ENCODE measurements at regions not wholly inside any gene's neighbourhood (a gene's known extent, or its start where the extent isn't known, plus 50 kb on each side); places are given as distances from the start of the nearest gene placed in this dataset.

- TF ChIP-seq CTCF (IDR thresholded peaks at IDR 0.05; ENCODE audit: borderline replicate concordance, extremely low read depth, low read length, poor library complexity, severe bottlenecking) (no peak), EZH2 (IDR thresholded peaks at IDR 0.05; ENCODE audit: borderline replicate concordance, low read depth, low read length, severe bottlenecking) (no peak)
- Histone ChIP-seq H3K4me2 (ENCODE audit: insufficient read depth, low read length) (no peak overlapping the region), H3K9me3 (ENCODE audit: insufficient read depth, low read length, severe bottlenecking) (no peaks in the 10 kb centered on the region), H4K20me1 (ENCODE audit: insufficient read depth, low read length) (no peaks in the 10 kb centered on the region), H2AFZ (ENCODE audit: low read depth, low read length) (no peak overlapping the region), H3K4me1 (ENCODE audit: insufficient read depth, low read length) (no peaks in the 10 kb centered on the region; the same call in 1 of the 2 replicates), H3K36me3 (ENCODE audit: insufficient read depth, low read length) (no peaks in the 10 kb centered on the region), H3K27ac (ENCODE audit: low read length) (no peak overlapping the region), H3K9ac (ENCODE audit: low read depth, low read length) (no peak overlapping the region), H3K4me3 (ENCODE audit: low read depth in 1 of 2, low read length in 2 of 2) (no peak overlapping the region), H3K79me2 (ENCODE audit: insufficient read depth, low read length) (no peaks in the 10 kb centered on the region), H3K27me3 (ENCODE audit: insufficient read depth, low read length, poor library complexity) (no peaks in the 10 kb centered on the region)
- DNase-seq, result no peak
- peak; percentile 37; the same call in 1 of the 3 replicates for ATAC-seq (ENCODE audit: insufficient read depth, low read depth)
These were observed 266.6 kb downstream of the PIK3R1 start for GRCh38 chr5:68482199-68482598.

GRCh38 chr5:68484307-68485068 lies 268.9 kb downstream of the PIK3R1 start:
- H2AFZ ChIP-seq (ENCODE audit: low read depth, low read length), result no peak overlapping the region
- H3K79me2 ChIP-seq (ENCODE audit: insufficient read depth, low read length), result no peaks in the 10 kb centered on the region
- H3K9me3 ChIP-seq (ENCODE audit: insufficient read depth, low read length, severe bottlenecking), result peaks cover 4% of the 10 kb centered on the region
- H3K27ac ChIP-seq (ENCODE audit: low read length), result no peak overlapping the region
- ATAC-seq (ENCODE audit: insufficient read depth, low read depth) (no peak), DNase-seq (no peak)
- H3K4me2 ChIP-seq (ENCODE audit: insufficient read depth, low read length), result no peak overlapping the region
- TF ChIP-seq CTCF (IDR thresholded peaks at IDR 0.05; ENCODE audit: borderline replicate concordance, extremely low read depth, low read length, poor library complexity, severe bottlenecking) (no peak), EZH2 (IDR thresholded peaks at IDR 0.05; ENCODE audit: borderline replicate concordance, low read depth, low read length, severe bottlenecking) (no peak)
- H4K20me1 ChIP-seq (ENCODE audit: insufficient read depth, low read length), result no peaks in the 10 kb centered on the region
- no peak overlapping the region for H3K9ac ChIP-seq (ENCODE audit: low read depth, low read length)
- H3K36me3 ChIP-seq (ENCODE audit: insufficient read depth, low read length), result no peaks in the 10 kb centered on the region
- no peaks in the 10 kb centered on the region; the same call in 1 of the 2 replicates for H3K4me1 ChIP-seq (ENCODE audit: insufficient read depth, low read length)
- no peaks in the 10 kb centered on the region for H3K27me3 ChIP-seq (ENCODE audit: insufficient read depth, low read length, poor library complexity)
- H3K4me3 ChIP-seq (ENCODE audit: low read depth in 1 of 2, low read length in 2 of 2), result no peak overlapping the region

GRCh38 chr5:68489556-68489955 lies 274.0 kb downstream of the PIK3R1 start:
- no peak overlapping the region for H3K4me3 ChIP-seq (ENCODE audit: low read depth in 1 of 2, low read length in 2 of 2)
- H3K4me2 ChIP-seq (ENCODE audit: insufficient read depth, low read length), result no peak overlapping the region
- no peak overlapping the region for H2AFZ ChIP-seq (ENCODE audit: low read depth, low read length)
- no peak overlapping the region for H3K9ac ChIP-seq (ENCODE audit: low read depth, low read length)
- no peaks in the 10 kb centered on the region for H4K20me1 ChIP-seq (ENCODE audit: insufficient read depth, low read length)
- H3K27ac ChIP-seq (ENCODE audit: low read length), result no peak overlapping the region
- no peak for ATAC-seq (ENCODE audit: insufficient read depth, low read depth)
- TF ChIP-seq CTCF (IDR thresholded peaks at IDR 0.05; ENCODE audit: borderline replicate concordance, extremely low read depth, low read length, poor library complexity, severe bottlenecking), result no peak
- TF ChIP-seq EZH2 (IDR thresholded peaks at IDR 0.05; ENCODE audit: borderline replicate concordance, low read depth, low read length, severe bottlenecking), result no peak
- DNase-seq, result no peak
- no peaks in the 10 kb centered on the region; the same call in 1 of the 2 replicates for H3K4me1 ChIP-seq (ENCODE audit: insufficient read depth, low read length)
- no peaks in the 10 kb centered on the region for H3K36me3 ChIP-seq (ENCODE audit: insufficient read depth, low read length)
- H3K27me3 ChIP-seq (ENCODE audit: insufficient read depth, low read length, poor library complexity), result no peaks in the 10 kb centered on the region
- H3K79me2 ChIP-seq (ENCODE audit: insufficient read depth, low read length), result no peaks in the 10 kb centered on the region
- peaks cover 4% of the 10 kb centered on the region for H3K9me3 ChIP-seq (ENCODE audit: insufficient read depth, low read length, severe bottlenecking)

All from DND-41 (cell line).